Stomach smooth muscle (tissue), 2 donors: ENCODE measurements at regions not wholly inside any gene's neighbourhood (a gene's known extent, or its start where the extent isn't known, plus 50 kb on each side); places are given as distances from the start of the nearest gene placed in this dataset.
"Not testable (repeated sequence)": the region's sequence is repeated elsewhere in the genome, so short reads cannot be mapped to it uniquely, and the experiment has no call there.

ENCODE experiments used
- H3K27ac ChIP-seq: one replicate; pipeline ENCODE4 v1.7.0; 2013; ENCODE audit warnings: mild to moderate bottlenecking, low read length, inconsistent platforms
- H3K27me3 ChIP-seq, 2 donors: one replicate each; pipeline ENCODE4 v1.7.0; 2013; ENCODE audit warnings: low read length in 2 of 2; ENCODE audit not compliant: insufficient read depth in 2 of 2, control insufficient read depth in 1 of 2
- H3K36me3 ChIP-seq, 2 donors: one replicate each; pipeline ENCODE4 v1.7.0; 2013; ENCODE audit warnings: low read length in 2 of 2; ENCODE audit not compliant: control insufficient read depth in 2 of 2, insufficient read depth in 2 of 2
- H3K4me1 ChIP-seq: one replicate; pipeline ENCODE4 v1.7.0; 2013; ENCODE audit warnings: low read length; ENCODE audit not compliant: control insufficient read depth, insufficient read depth
- H3K4me3 ChIP-seq, 2 donors: one replicate each; pipeline ENCODE4 v1.7.0; 2013; ENCODE audit warnings: low read length in 2 of 2
- H3K9ac ChIP-seq, 2 donors: one replicate each; pipeline ENCODE4 v1.7.0; 2013; ENCODE audit warnings: low read length in 2 of 2, mild to moderate bottlenecking in 1 of 2
- H3K9me3 ChIP-seq, 2 donors: one replicate each; pipeline ENCODE4 v1.7.0; 2013; ENCODE audit warnings: low read length in 2 of 2; ENCODE audit not compliant: control insufficient read depth in 2 of 2
- donor health status: healthy.
- donor health status: Pancreatic carcinoma.

GRCh38 chr12:46602474-46602873, 223.3 kb downstream of the SLC38A4 start:
- Histone ChIP-seq H3K9ac (no peak overlapping the region), H3K4me3 (no peak overlapping the region), H3K27ac (no peak overlapping the region), H3K4me1 (no peaks in the 10 kb centered on the region), H3K27me3 (no peaks in the 10 kb centered on the region), H3K9me3 (peaks cover 0 to 3% of the 10 kb centered on the region in 2 donors), H3K36me3 (no peaks in the 10 kb centered on the region)

GRCh38 chr12:46590991-46591703, 218.6 kb upstream of the SLC38A2 start:
- Histone ChIP-seq H3K27me3 (no peaks in the 10 kb centered on the region), H3K36me3 (no peaks in the 10 kb centered on the region), H3K27ac (no peak overlapping the region), H3K4me1 (no peaks in the 10 kb centered on the region), H3K9me3 (no peaks in the 10 kb centered on the region), H3K4me3 (no peak overlapping the region), H3K9ac (no peak overlapping the region)

- no peaks in the 10 kb centered on the region for H3K36me3 ChIP-seq
- H3K27ac ChIP-seq = no peak overlapping the region
- H3K9ac ChIP-seq = no peak overlapping the region
- peaks cover 4% of the 10 kb centered on the region for H3K4me1 ChIP-seq
- H3K9me3 ChIP-seq = no peaks in the 10 kb centered on the region
- H3K4me3 ChIP-seq = no peak overlapping the region
- H3K27me3 ChIP-seq = no peaks in the 10 kb centered on the region
These were observed 213.5 kb upstream of the SLC38A2 start for GRCh38 chr12:46585854-46586621.

- H3K27ac ChIP-seq, H3K9ac ChIP-seq, H3K36me3 ChIP-seq, H3K27me3 ChIP-seq, H3K4me1 ChIP-seq, H3K4me3 ChIP-seq, H3K9me3 ChIP-seq: not testable (repeated sequence)
These were observed 211.5 kb upstream of the SLC38A2 start for GRCh38 chr12:46584098-46584497.

GRCh38 chr12:46581990-46582389, 209.4 kb upstream of the SLC38A2 start:
- H3K27ac ChIP-seq, H3K9ac ChIP-seq, H3K36me3 ChIP-seq, H3K4me3 ChIP-seq, H3K9me3 ChIP-seq, H3K4me1 ChIP-seq, H3K27me3 ChIP-seq: not testable (repeated sequence)

- Histone ChIP-seq H3K4me3 (no peak overlapping the region), H3K27ac (no peak overlapping the region), H3K9me3 (no peaks in the 10 kb centered on the region), H3K4me1 (no peaks in the 10 kb centered on the region), H3K27me3 (no peaks in the 10 kb centered on the region), H3K36me3 (no peaks in the 10 kb centered on the region), H3K9ac (no peak overlapping the region)
These were observed 207.9 kb upstream of the SLC38A2 start for GRCh38 chr12:46580445-46580844.

- no peak overlapping the region for H3K4me3 ChIP-seq
- H3K9ac ChIP-seq = no peak overlapping the region
- H3K4me1 ChIP-seq = no peaks in the 10 kb centered on the region
- H3K36me3 ChIP-seq = no peaks in the 10 kb centered on the region
- no peaks in the 10 kb centered on the region for H3K27me3 ChIP-seq
- H3K9me3 ChIP-seq = no peaks in the 10 kb centered on the region
- H3K27ac ChIP-seq = no peak overlapping the region
These were observed 206.9 kb upstream of the SLC38A2 start for GRCh38 chr12:46579474-46579873.

- Histone ChIP-seq H3K27ac (no peak overlapping the region), H3K4me3 (no peak overlapping the region), H3K9ac (no peak overlapping the region), H3K9me3 (no peaks in the 10 kb centered on the region), H3K36me3 (no peaks in the 10 kb centered on the region), H3K4me1 (no peaks in the 10 kb centered on the region), H3K27me3 (no peaks in the 10 kb centered on the region)
These were observed 205.8 kb upstream of the SLC38A2 start for GRCh38 chr12:46578190-46578982.

GRCh38 chr12:46577063-46577776, 204.6 kb upstream of the SLC38A2 start:
- H3K4me3 ChIP-seq = no peak overlapping the region
- H3K27ac ChIP-seq = no peak overlapping the region
- no peaks in the 10 kb centered on the region for H3K36me3 ChIP-seq
- H3K9me3 ChIP-seq = no peaks in the 10 kb centered on the region
- no peaks in the 10 kb centered on the region for H3K27me3 ChIP-seq
- no peak overlapping the region for H3K9ac ChIP-seq
- no peaks in the 10 kb centered on the region for H3K4me1 ChIP-seq

GRCh38 chr12:46574847-46575246, 202.3 kb upstream of the SLC38A2 start:
- no peak overlapping the region for H3K4me3 ChIP-seq
- H3K9me3 ChIP-seq = no peaks in the 10 kb centered on the region
- H3K9ac ChIP-seq = no peak overlapping the region
- H3K27ac ChIP-seq = no peak overlapping the region
- H3K36me3 ChIP-seq = no peaks in the 10 kb centered on the region
- no peaks in the 10 kb centered on the region for H3K27me3 ChIP-seq
- H3K4me1 ChIP-seq = no peaks in the 10 kb centered on the region
